H9 (cell line): ENCODE measurements at regions not wholly inside any gene's neighbourhood (a gene's known extent, or its start where the extent isn't known, plus 50 kb on each side); places are given as distances from the start of the nearest gene placed in this dataset.

Experiments
- DNase-seq: peaks from one replicate; pipeline ENCODE4 v3.0.0-alpha.2; 2017
- H2AFZ ChIP-seq: one replicate; pipeline ENCODE4 v1.6.1; 2013; ENCODE audit warnings: mild to moderate bottlenecking, low read length, control low read depth, moderate library complexity
- H2AK5ac ChIP-seq: 2 replicates; pipeline ENCODE4 v1.6.1; 2013; ENCODE audit warnings: low read length, control low read depth, mixed read lengths; ENCODE audit not compliant: insufficient read length
- H2BK120ac ChIP-seq: one replicate; pipeline ENCODE4 v1.6.1; 2013; ENCODE audit warnings: low read depth, mild to moderate bottlenecking, low read length, control low read depth, inconsistent platforms; ENCODE audit not compliant: poor library complexity, severe bottlenecking
- H2BK12ac ChIP-seq: 2 replicates; pipeline ENCODE4 v1.6.1; 2013; ENCODE audit warnings: low read length, control low read depth, mixed read lengths, low read depth; ENCODE audit not compliant: insufficient read length
- H2BK15ac ChIP-seq: 2 replicates; pipeline ENCODE4 v1.6.1; 2013; ENCODE audit warnings: low read depth, low read length, control low read depth
- H2BK20ac ChIP-seq: one replicate; pipeline ENCODE4 v1.6.1; 2013; ENCODE audit warnings: low read depth, mild to moderate bottlenecking, low read length, control low read depth, inconsistent platforms; ENCODE audit not compliant: poor library complexity, severe bottlenecking
- H2BK5ac ChIP-seq: 2 replicates; pipeline ENCODE4 v1.6.1; 2013; ENCODE audit warnings: low read length, control low read depth, mixed read lengths; ENCODE audit not compliant: insufficient read length
- H3K14ac ChIP-seq: 2 replicates; pipeline ENCODE4 v1.6.1; 2013; ENCODE audit warnings: low read length, control low read depth; ENCODE audit not compliant: insufficient read depth
- H3K18ac ChIP-seq: 2 replicates; pipeline ENCODE4 v1.6.1; 2013; ENCODE audit warnings: low read depth, mild to moderate bottlenecking, mixed read lengths, low read length, control low read depth; ENCODE audit not compliant: insufficient read length
- H3K23ac ChIP-seq: 2 replicates; pipeline ENCODE4 v1.6.1; 2013; ENCODE audit warnings: low read length, control low read depth, mixed read lengths, low read depth; ENCODE audit not compliant: insufficient read length
- H3K23me2 ChIP-seq: 2 replicates; pipeline ENCODE4 v1.6.1; 2013; ENCODE audit warnings: low read depth, mild to moderate bottlenecking, mixed read lengths, low read length, control low read depth; ENCODE audit not compliant: insufficient read length, poor library complexity, severe bottlenecking
- H3K27ac ChIP-seq: 2 replicates; pipeline ENCODE4 v1.5.1; 2013; ENCODE audit warnings: low read length, control low read depth, mixed read lengths, low read depth; ENCODE audit not compliant: insufficient read length
- H3K27me3 ChIP-seq: 2 replicates; pipeline ENCODE4 v1.6.1; 2013; ENCODE audit warnings: low read length, control low read depth, inconsistent platforms; ENCODE audit not compliant: insufficient read depth
- H3K4ac ChIP-seq: 2 replicates; pipeline ENCODE4 v1.6.1; 2013; ENCODE audit warnings: low read depth, mild to moderate bottlenecking, control low read depth, inconsistent platforms, low read length, moderate library complexity
- H3K4me1 ChIP-seq: 2 replicates; pipeline ENCODE4 v1.6.1; 2013; ENCODE audit warnings: low read length, control low read depth, inconsistent platforms; ENCODE audit not compliant: insufficient read depth
- H3K4me2 ChIP-seq: 2 replicates; pipeline ENCODE4 v1.6.1; 2013; ENCODE audit warnings: low read length, control low read depth, mixed read lengths; ENCODE audit not compliant: insufficient read length, insufficient read depth
- H3K56ac ChIP-seq: 2 replicates; pipeline ENCODE4 v1.6.1; 2013; ENCODE audit warnings: low read depth, mild to moderate bottlenecking, mixed read lengths, low read length, control low read depth; ENCODE audit not compliant: insufficient read length
- H3K79me1 ChIP-seq: 2 replicates; pipeline ENCODE4 v1.6.1; 2013; ENCODE audit warnings: low read depth, mild to moderate bottlenecking, moderate library complexity, low read length, control low read depth, inconsistent platforms; ENCODE audit not compliant: insufficient read depth, poor library complexity, severe bottlenecking
- H3K79me2 ChIP-seq: 2 replicates; pipeline ENCODE4 v1.6.1; 2013; ENCODE audit warnings: low read length, control low read depth, inconsistent platforms; ENCODE audit not compliant: insufficient read depth
- H3K9ac ChIP-seq: 2 replicates; pipeline ENCODE4 v1.6.1; 2013; ENCODE audit warnings: low read length, control low read depth, mixed read lengths; ENCODE audit not compliant: insufficient read length; ENCODE audit errors: extremely low read depth
- H3K9me3 ChIP-seq: one replicate; pipeline ENCODE4 v1.6.1; 2013; ENCODE audit warnings: low read depth, low read length, inconsistent platforms; ENCODE audit not compliant: control insufficient read depth
- H3T11ph ChIP-seq: one replicate; pipeline ENCODE4 v1.6.1; 2013; ENCODE audit warnings: mild to moderate bottlenecking, low read length, control low read depth, inconsistent platforms
- H4K20me1 ChIP-seq: one replicate; pipeline ENCODE4 v1.6.1; 2013; ENCODE audit not compliant: control insufficient read depth, insufficient read length, insufficient read depth
- H4K5ac ChIP-seq: 2 replicates; pipeline ENCODE4 v1.6.1; 2013; ENCODE audit warnings: low read depth, mild to moderate bottlenecking, mixed read lengths, low read length, control low read depth; ENCODE audit not compliant: insufficient read length
- H4K8ac ChIP-seq: replicated peaks from 2 replicates; pipeline ENCODE4 v1.6.1; 2013; ENCODE audit warnings: low read length, control low read depth, mixed read lengths, low read depth; ENCODE audit not compliant: insufficient read length
- H4K91ac ChIP-seq: 2 replicates; pipeline ENCODE4 v1.6.1; 2013; ENCODE audit warnings: low read depth, mild to moderate bottlenecking, moderate library complexity, mixed read lengths, low read length, control low read depth; ENCODE audit not compliant: insufficient read length
- H3K27ac Mint-ChIP-seq, 3 experiments: 2 replicates in 2 of 3; 3 replicates in 1 of 3; pipeline ENCODE4 v1.8.0; 2020 to 2021; ENCODE audit warnings: mixed read lengths in 3 of 3, mild to moderate bottlenecking in 1 of 3, moderate library complexity in 1 of 3
- H3K27me3 Mint-ChIP-seq: 2 replicates; pipeline ENCODE4 v1.8.0; 2021; ENCODE audit warnings: low read depth, mild to moderate bottlenecking, moderate library complexity, mixed read lengths
- H3K36me3 Mint-ChIP-seq, 3 experiments: 2 replicates in 2 of 3; 3 replicates in 1 of 3; pipeline ENCODE4 v1.8.0; 2020 to 2021; ENCODE audit warnings: low read depth in 3 of 3, mixed read lengths in 3 of 3; ENCODE audit not compliant: insufficient read depth in 1 of 3
- H3K4me1 Mint-ChIP-seq, 2 experiments: 2 replicates each; pipeline ENCODE4 v1.8.0; 2020; ENCODE audit warnings: mixed read lengths in 2 of 2
- H3K4me3 Mint-ChIP-seq, 2 experiments: 2 replicates in 1 of 2; 3 replicates in 1 of 2; pipeline ENCODE4 v1.8.0; 2020 to 2021; ENCODE audit warnings: mild to moderate bottlenecking in 2 of 2, mixed read lengths in 2 of 2, moderate library complexity in 1 of 2
- H3K9me3 Mint-ChIP-seq, 2 experiments: 2 replicates in 1 of 2; 3 replicates in 1 of 2; pipeline ENCODE4 v1.8.0; 2020; ENCODE audit warnings: mild to moderate bottlenecking in 2 of 2, mixed read lengths in 2 of 2, moderate library complexity in 1 of 2
- WGBS: extraction: QIAGEN DNeasy Blood & Tissue Kit; methylation state at CpG from one replicate; pipeline ENCODE4 v1.1.7; 2013; ENCODE audit warnings: missing lambda C conversion rate, low lambda C conversion rate, mixed read lengths; ENCODE audit not compliant: insufficient read length; ENCODE audit errors: extremely low coverage; 5-methylcytosine and 5-hydroxymethylcytosine counted together
- TF ChIP-seq, protein P1 (sequence below): fragments of 200-600 bp; sonication (generic); conservative IDR thresholded peaks from 3 replicates; pipeline ENCODE4 v1.8.0; 2021; ENCODE audit warnings: antibody characterized with exemption, mild to moderate bottlenecking

DNA sequence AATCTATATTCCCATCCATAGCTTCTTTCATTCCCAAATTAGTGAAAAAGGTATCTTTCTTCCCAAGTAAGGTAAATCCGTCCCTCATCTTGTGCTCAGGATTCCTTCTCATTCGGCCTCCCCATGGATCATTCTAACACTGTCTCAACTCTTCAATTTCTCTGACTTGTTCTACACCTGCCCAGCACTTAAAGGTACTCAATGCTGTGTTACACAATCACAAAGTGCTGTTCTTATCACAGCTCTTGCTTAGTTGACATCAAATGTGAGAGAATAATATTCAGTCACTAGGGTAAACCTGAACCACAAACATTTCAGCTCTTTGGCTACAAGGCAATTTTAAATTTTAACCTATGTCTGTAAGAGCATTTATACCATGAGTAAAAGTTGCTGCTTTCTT, 94.8 kb downstream of the DIRAS3 start:
- Mint-ChIP-seq H3K4me1 (no peaks in the 10 kb centered on the region), H3K4me3 (no peak overlapping the region), H3K27ac (no peak overlapping the region), H3K27me3 (no peaks in the 10 kb centered on the region), H3K9me3 (no peaks in the 10 kb centered on the region), H3K36me3 (no peaks in the 10 kb centered on the region)
- no peak overlapping the region for H2AK5ac ChIP-seq
- no peak overlapping the region for H2BK20ac ChIP-seq
- no peaks in the 10 kb centered on the region for H3K9me3 ChIP-seq
- H3K23ac ChIP-seq = no peak overlapping the region
- H2BK120ac ChIP-seq = no peak overlapping the region
- no peaks in the 10 kb centered on the region for H3K23me2 ChIP-seq
- H2BK5ac ChIP-seq = no peak overlapping the region
- H3K56ac ChIP-seq = no peak overlapping the region
- no peaks in the 10 kb centered on the region for H3K79me1 ChIP-seq
- H3T11ph ChIP-seq = no peak overlapping the region
- no peaks in the 10 kb centered on the region for H3K79me2 ChIP-seq
- no peak overlapping the region for H3K4ac ChIP-seq
- no peak overlapping the region for H4K8ac ChIP-seq
- no peak overlapping the region for H3K14ac ChIP-seq
- H3K27me3 ChIP-seq = no peaks in the 10 kb centered on the region
- H4K91ac ChIP-seq = no peak overlapping the region
- no peak overlapping the region for H3K4me2 ChIP-seq
- H2BK12ac ChIP-seq = no peak overlapping the region
- H4K5ac ChIP-seq = no peak overlapping the region
- H4K20me1 ChIP-seq = no peaks in the 10 kb centered on the region
- H2AFZ ChIP-seq = no peak overlapping the region
- TF ChIP-seq, protein P1, sequence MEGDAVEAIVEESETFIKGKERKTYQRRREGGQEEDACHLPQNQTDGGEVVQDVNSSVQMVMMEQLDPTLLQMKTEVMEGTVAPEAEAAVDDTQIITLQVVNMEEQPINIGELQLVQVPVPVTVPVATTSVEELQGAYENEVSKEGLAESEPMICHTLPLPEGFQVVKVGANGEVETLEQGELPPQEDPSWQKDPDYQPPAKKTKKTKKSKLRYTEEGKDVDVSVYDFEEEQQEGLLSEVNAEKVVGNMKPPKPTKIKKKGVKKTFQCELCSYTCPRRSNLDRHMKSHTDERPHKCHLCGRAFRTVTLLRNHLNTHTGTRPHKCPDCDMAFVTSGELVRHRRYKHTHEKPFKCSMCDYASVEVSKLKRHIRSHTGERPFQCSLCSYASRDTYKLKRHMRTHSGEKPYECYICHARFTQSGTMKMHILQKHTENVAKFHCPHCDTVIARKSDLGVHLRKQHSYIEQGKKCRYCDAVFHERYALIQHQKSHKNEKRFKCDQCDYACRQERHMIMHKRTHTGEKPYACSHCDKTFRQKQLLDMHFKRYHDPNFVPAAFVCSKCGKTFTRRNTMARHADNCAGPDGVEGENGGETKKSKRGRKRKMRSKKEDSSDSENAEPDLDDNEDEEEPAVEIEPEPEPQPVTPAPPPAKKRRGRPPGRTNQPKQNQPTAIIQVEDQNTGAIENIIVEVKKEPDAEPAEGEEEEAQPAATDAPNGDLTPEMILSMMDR = no peak
- no peak for DNase-seq
- no CpG with 5 or more reads among the region's 2 CpGs for WGBS
- H3K4me1 ChIP-seq = no peaks in the 10 kb centered on the region
- H3K9ac ChIP-seq = no peak overlapping the region
- H3K27ac ChIP-seq = no peak overlapping the region
- H3K18ac ChIP-seq = no peak overlapping the region
- H2BK15ac ChIP-seq = no peak overlapping the region
